Thyroid gland (tissue), 4 donors: ENCODE measurements at regions not wholly inside any gene's neighbourhood (a gene's known extent, or its start where the extent isn't known, plus 50 kb on each side); places are given as distances from the start of the nearest gene placed in this dataset.

Source experiments
- CTCF ChIP-seq, 6 experiments: fragments of 200-600 bp in 3 of 6; fragments of 450-650 bp in 3 of 6; sonication (generic) in 3 of 6; IDR thresholded peaks; one replicate each; pipeline ENCODE4 v1.5.1; 2016 to 2019; ENCODE audit warnings: antibody characterized with exemption in 6 of 6, mild to moderate bottlenecking in 2 of 6, inconsistent platforms in 1 of 6, moderate library complexity in 1 of 6
- POLR2A ChIP-seq, 2 donors: fragments of 450-650 bp; IDR thresholded peaks; one replicate each; pipeline ENCODE4 v1.6.1; 2017; ENCODE audit warnings: antibody characterized with exemption in 2 of 2, mild to moderate bottlenecking in 2 of 2, moderate library complexity in 1 of 2

- TF ChIP-seq POLR2A (IDR thresholded peaks at IDR 0.05) (no peak), CTCF (IDR thresholded peaks at IDR 0.05) (no peak)
These were observed 65.2 kb downstream of the EDN1 start for GRCh38 chr6:12355354-12355753.
